GM23248 (cell line): ENCODE measurements at regions not wholly inside any gene's neighbourhood (a gene's known extent, or its start where the extent isn't known, plus 50 kb on each side); places are given as distances from the start of the nearest gene placed in this dataset.

ENCODE experiments used
- DNase-seq: peaks from one replicate; pipeline ENCODE4 v3.0.0-alpha.2; 2015
- H2AFZ ChIP-seq: fragments of 200-600 bp; sonication (generic); 2 replicates; pipeline ENCODE4 v1.6.1; 2016; ENCODE audit warnings: antibody characterized with exemption
- H3F3A ChIP-seq: fragments of 200-600 bp; sonication (generic); 2 replicates; pipeline ENCODE4 v1.6.1; 2016; ENCODE audit warnings: mild to moderate bottlenecking, antibody characterized with exemption, mixed run types; ENCODE audit not compliant: insufficient read depth
- H3K27ac ChIP-seq: fragments of 200-600 bp; sonication (generic); 2 replicates; pipeline ENCODE4 v1.5.1; 2016; ENCODE audit warnings: mild to moderate bottlenecking
- H3K27me3 ChIP-seq: fragments of 200-600 bp; sonication (generic); replicated peaks from 2 replicates; pipeline ENCODE4 v1.6.1; 2016; ENCODE audit warnings: mild to moderate bottlenecking; ENCODE audit not compliant: insufficient read depth
- H3K36me3 ChIP-seq: fragments of 200-600 bp; sonication (generic); 2 replicates; pipeline ENCODE4 v1.6.1; 2016; ENCODE audit warnings: low read depth, mild to moderate bottlenecking
- H3K4me1 ChIP-seq: fragments of 200-600 bp; sonication (generic); 2 replicates; pipeline ENCODE4 v1.6.1; 2016; ENCODE audit warnings: mild to moderate bottlenecking; ENCODE audit not compliant: insufficient read depth
- H3K4me2 ChIP-seq: fragments of 200-600 bp; sonication (generic); one replicate; pipeline ENCODE4 v1.6.1; 2016; ENCODE audit warnings: mild to moderate bottlenecking; ENCODE audit not compliant: unreplicated experiment
- H3K4me3 ChIP-seq: fragments of 200-600 bp; sonication (generic); 2 replicates; pipeline ENCODE4 v1.5.1; 2016; ENCODE audit warnings: mild to moderate bottlenecking
- H3K79me2 ChIP-seq: fragments of 200-600 bp; sonication (generic); 2 replicates; pipeline ENCODE4 v1.6.1; 2016; ENCODE audit warnings: mild to moderate bottlenecking; ENCODE audit not compliant: insufficient read depth
- H3K9ac ChIP-seq: fragments of 200-600 bp; sonication (generic); 2 replicates; pipeline ENCODE4 v1.6.1; 2016; ENCODE audit warnings: mild to moderate bottlenecking
- H3K9me2 ChIP-seq: fragments of 200-600 bp; sonication (generic); 2 replicates; pipeline ENCODE4 v1.6.1; 2016; ENCODE audit warnings: mixed run types, mild to moderate bottlenecking, moderate library complexity; ENCODE audit not compliant: insufficient read depth
- H3K9me3 ChIP-seq: fragments of 200-600 bp; sonication (generic); one replicate; pipeline ENCODE4 v1.6.1; 2017; ENCODE audit warnings: low read depth
- H4K20me1 ChIP-seq: fragments of 200-600 bp; sonication (generic); 2 replicates; pipeline ENCODE4 v1.6.0; 2016; ENCODE audit not compliant: insufficient read depth
- EZH2 ChIP-seq: fragments of 200-600 bp; sonication (generic); IDR thresholded peaks from 2 replicates; pipeline ENCODE4 v1.6.1; 2018; ENCODE audit warnings: antibody characterized with exemption, mild to moderate bottlenecking; ENCODE audit not compliant: insufficient read depth, poor library complexity, severe bottlenecking
- EZH2phosphoT487 ChIP-seq: fragments of 200-600 bp; sonication (generic); IDR thresholded peaks from 2 replicates; pipeline ENCODE4 v1.6.1; 2018; ENCODE audit warnings: antibody characterized with exemption, moderate library complexity, mild to moderate bottlenecking, low read depth; ENCODE audit not compliant: insufficient read depth
- WGBS, 2 experiments: methylation state at CpG; one replicate each; pipeline ENCODE4 v1.1.6; 2015 to 2017; ENCODE audit warnings: low lambda C conversion rate in 2 of 2, low coverage in 1 of 2; ENCODE audit errors: missing lambda C conversion rate in 2 of 2; 5-methylcytosine and 5-hydroxymethylcytosine counted together
- in situ Hi-C: fragments of 300-500 bp; cut with MboI; formaldehyde crosslinking; loops from 2 replicates; pipeline ENCODE4 v1.15.0; 2020

DNA sequence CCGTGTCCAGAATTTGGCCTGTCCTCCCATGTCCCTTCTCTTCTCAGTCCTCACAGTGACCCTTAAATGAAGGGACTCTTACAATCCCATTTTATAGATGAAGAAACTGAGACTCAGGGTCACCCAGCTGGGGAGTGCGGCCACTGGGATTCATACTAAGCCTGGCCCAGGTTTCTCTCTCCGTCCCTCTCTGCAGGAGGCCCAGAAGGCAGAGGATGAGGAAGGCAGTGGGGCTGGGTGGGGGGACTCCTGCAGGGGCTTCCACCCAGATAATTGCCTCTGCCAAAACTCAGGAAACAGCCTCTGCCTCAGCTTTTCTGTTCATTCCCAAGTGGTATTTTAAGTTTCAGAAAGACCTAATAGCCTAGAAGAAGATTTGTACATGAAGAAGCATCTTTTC is 299.8 kb downstream of the MATN1 start:
- H3K27me3 ChIP-seq: 0 out of 2 replicates have a peak, but pooled peaks cover 2% of the 10 kb centered on the region
- in situ Hi-C loops: no loop called here
- DNase-seq: no peak
- no peaks in the 10 kb centered on the region for H3K9me2 ChIP-seq
- H3K4me2 ChIP-seq: no peak overlapping the region
- H3K4me3 ChIP-seq: no peak overlapping the region
- no peak overlapping the region for H3K27ac ChIP-seq
- H3K4me1 ChIP-seq: no peaks in the 10 kb centered on the region
- no peaks in the 10 kb centered on the region for H3K36me3 ChIP-seq
- H2AFZ ChIP-seq: no peak overlapping the region
- no peaks in the 10 kb centered on the region for H3K9me3 ChIP-seq
- H3K79me2 ChIP-seq: no peaks in the 10 kb centered on the region
- 37 to 48% methylated on average over 3 of the region's 3 CpGs for WGBS, 2 experiments
- TF ChIP-seq EZH2phosphoT487 (no peak), EZH2 (no peak)
- no peak overlapping the region for H3K9ac ChIP-seq
- no peaks in the 10 kb centered on the region for H3F3A ChIP-seq
- H4K20me1 ChIP-seq: no peaks in the 10 kb centered on the region

DNA sequence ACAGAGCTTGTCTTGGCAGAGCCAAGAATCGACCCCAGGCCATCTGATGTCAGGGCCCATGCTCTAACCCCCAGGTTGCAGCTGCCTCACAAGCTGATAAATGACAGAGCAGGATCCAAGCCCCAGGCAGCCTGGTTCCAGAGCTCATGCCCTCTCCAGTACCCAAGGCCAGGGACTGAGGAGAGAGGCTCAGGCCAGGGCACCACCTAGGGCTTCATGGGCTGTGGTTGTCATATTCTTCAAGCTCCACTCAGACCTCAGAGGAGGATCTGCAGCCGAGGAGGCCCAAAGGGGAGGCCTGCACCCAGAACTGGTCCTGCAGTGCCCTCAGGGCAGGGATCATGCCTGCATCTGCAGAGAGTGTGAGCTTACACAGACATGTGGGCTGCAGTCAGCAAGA is 301.1 kb downstream of the MATN1 start:
- TF ChIP-seq EZH2 (no peak), EZH2phosphoT487 (no peak)

DNA sequence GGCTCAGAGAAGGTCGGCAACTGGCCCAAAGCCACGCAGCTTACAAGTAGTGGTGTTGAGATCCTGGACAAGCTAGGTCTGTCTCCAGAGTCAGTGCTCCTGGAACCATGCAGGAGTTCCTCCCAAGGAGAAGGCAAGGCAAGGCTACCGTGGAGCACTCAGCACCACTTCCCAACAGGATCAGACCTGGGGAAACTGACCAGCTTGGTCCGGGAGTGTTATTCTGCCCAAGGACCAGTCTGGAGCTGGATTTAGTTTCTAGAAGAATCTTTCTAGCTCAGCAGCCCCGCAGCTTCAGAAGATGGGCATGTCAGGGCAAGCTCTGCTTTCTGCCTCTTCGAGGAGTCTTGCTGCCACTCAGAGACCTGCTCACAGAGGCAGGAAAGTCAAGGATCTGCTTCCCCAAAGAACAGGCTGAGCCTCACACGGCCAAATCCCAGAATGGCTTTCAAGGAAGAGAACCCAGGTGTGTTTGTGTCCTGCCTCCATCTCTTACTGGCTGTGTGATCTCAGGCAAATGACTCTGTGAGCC is 302.8 kb downstream of the MATN1 start:
- Histone ChIP-seq H2AFZ (no peak overlapping the region), H3K27me3 (no peaks in the 10 kb centered on the region; the same call in 1 of the 2 replicates), H3K9me3 (no peaks in the 10 kb centered on the region), H3K4me3 (no peak overlapping the region), H3K4me2 (no peak overlapping the region), H3K9me2 (no peaks in the 10 kb centered on the region), H3K79me2 (no peaks in the 10 kb centered on the region), H3K4me1 (no peaks in the 10 kb centered on the region), H4K20me1 (no peaks in the 10 kb centered on the region), H3K36me3 (no peaks in the 10 kb centered on the region), H3F3A (no peaks in the 10 kb centered on the region), H3K9ac (no peak overlapping the region), H3K27ac (no peak overlapping the region)
- no peak for DNase-seq
- TF ChIP-seq EZH2phosphoT487 (no peak), EZH2 (no peak)
- 43 to 53% methylated on average over 7 of the region's 7 CpGs for WGBS, 2 experiments
- in situ Hi-C loops: no loop called here

More for the DNA sequence above, 301.1 kb downstream of the MATN1 start:
- no peak overlapping the region for H3K4me3 ChIP-seq
- H3K36me3 ChIP-seq: no peaks in the 10 kb centered on the region
- no peaks in the 10 kb centered on the region for H3K4me1 ChIP-seq
- in situ Hi-C loops: no loop called here
- H3K27ac ChIP-seq: no peak overlapping the region
- no peaks in the 10 kb centered on the region for H3K27me3 ChIP-seq
- no peaks in the 10 kb centered on the region for H4K20me1 ChIP-seq
- H3F3A ChIP-seq: no peaks in the 10 kb centered on the region
- no peak overlapping the region for H2AFZ ChIP-seq
- no peaks in the 10 kb centered on the region for H3K9me2 ChIP-seq
- H3K9me3 ChIP-seq: no peaks in the 10 kb centered on the region
- 17 to 27% methylated on average over 2 of the region's 2 CpGs for WGBS, 2 experiments
- H3K9ac ChIP-seq: no peak overlapping the region
- no peak for DNase-seq
- H3K79me2 ChIP-seq: no peaks in the 10 kb centered on the region
- H3K4me2 ChIP-seq: no peak overlapping the region

DNA sequence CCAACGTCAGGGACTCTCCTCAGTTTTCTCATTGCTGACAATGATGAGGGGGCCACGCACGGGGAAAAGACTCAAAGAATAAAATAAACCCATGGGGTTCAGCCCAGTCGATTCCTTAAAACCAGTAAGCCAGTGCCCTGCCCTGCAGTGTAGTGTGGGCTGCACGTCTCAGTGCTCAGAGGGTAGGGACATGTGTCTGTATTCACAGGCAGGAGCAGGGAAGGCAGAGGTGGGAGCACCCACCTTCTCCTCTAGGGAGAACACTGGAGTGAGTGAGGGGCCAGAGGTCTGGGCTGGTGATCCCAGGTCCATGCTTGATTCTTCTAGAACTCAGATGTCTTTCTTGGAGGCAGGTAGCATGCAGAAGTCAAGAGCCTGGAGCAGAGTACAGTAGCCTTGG is 303.6 kb downstream of the MATN1 start:
- no peaks in the 10 kb centered on the region; the same call in 1 of the 2 replicates for H3K27me3 ChIP-seq
- no peaks in the 10 kb centered on the region for H3K79me2 ChIP-seq
- H4K20me1 ChIP-seq: no peaks in the 10 kb centered on the region
- no peaks in the 10 kb centered on the region for H3K9me2 ChIP-seq
- TF ChIP-seq EZH2phosphoT487 (no peak), EZH2 (no peak)
- no peak overlapping the region for H3K4me3 ChIP-seq
- DNase-seq: no peak
- no peaks in the 10 kb centered on the region for H3K9me3 ChIP-seq
- H3K36me3 ChIP-seq: no peaks in the 10 kb centered on the region
- no peak overlapping the region for H3K4me2 ChIP-seq
- in situ Hi-C loops: no loop called here
- no peak overlapping the region for H3K27ac ChIP-seq
- no peak overlapping the region for H3K9ac ChIP-seq
- no peaks in the 10 kb centered on the region for H3F3A ChIP-seq
- no peaks in the 10 kb centered on the region for H3K4me1 ChIP-seq
- H2AFZ ChIP-seq: no peak overlapping the region
- WGBS, 2 experiments: 43 to 49% methylated on average over 5 of the region's 5 CpGs
